22Rv1 (cell line): ENCODE measurements at regions not wholly inside any gene's neighbourhood (a gene's known extent, or its start where the extent isn't known, plus 50 kb on each side); places are given as distances from the start of the nearest gene placed in this dataset.

ENCODE experiments used
- ZFX ChIP-seq: fragments of 450-650 bp; IDR thresholded peaks from 2 replicates; pipeline ENCODE4 v1.6.1; 2017; ENCODE audit warnings: antibody characterized with exemption, borderline replicate concordance
- TF ChIP-seq, protein P1 (sequence below): fragments of 450-650 bp; IDR thresholded peaks from 2 replicates; pipeline ENCODE4 v1.5.1; 2017; ENCODE audit warnings: mild to moderate bottlenecking

DNA sequence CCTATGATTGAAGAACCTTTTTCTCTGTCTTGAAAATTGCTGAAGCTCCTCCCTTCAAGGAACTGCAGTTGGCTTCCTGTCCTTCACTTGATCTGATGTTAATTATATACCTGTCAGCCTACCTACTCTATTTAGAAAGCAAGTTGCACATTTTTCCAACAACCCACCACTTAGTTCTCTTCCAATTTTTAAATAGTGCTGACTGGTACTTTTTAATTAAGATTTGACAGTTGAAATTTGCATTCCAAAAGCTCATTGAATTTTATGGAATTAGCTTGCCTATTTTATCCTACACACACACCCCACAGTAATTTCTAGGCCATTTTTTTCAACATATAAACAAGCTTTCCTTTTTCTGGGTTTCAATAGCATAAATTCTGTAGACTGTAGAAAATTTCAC, 820.3 kb upstream of the FAT3 start:
- TF ChIP-seq, protein P1, sequence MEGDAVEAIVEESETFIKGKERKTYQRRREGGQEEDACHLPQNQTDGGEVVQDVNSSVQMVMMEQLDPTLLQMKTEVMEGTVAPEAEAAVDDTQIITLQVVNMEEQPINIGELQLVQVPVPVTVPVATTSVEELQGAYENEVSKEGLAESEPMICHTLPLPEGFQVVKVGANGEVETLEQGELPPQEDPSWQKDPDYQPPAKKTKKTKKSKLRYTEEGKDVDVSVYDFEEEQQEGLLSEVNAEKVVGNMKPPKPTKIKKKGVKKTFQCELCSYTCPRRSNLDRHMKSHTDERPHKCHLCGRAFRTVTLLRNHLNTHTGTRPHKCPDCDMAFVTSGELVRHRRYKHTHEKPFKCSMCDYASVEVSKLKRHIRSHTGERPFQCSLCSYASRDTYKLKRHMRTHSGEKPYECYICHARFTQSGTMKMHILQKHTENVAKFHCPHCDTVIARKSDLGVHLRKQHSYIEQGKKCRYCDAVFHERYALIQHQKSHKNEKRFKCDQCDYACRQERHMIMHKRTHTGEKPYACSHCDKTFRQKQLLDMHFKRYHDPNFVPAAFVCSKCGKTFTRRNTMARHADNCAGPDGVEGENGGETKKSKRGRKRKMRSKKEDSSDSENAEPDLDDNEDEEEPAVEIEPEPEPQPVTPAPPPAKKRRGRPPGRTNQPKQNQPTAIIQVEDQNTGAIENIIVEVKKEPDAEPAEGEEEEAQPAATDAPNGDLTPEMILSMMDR, result no peak
- no peak for TF ChIP-seq ZFX
